ENCODE measurements at regions not wholly inside any gene's neighbourhood (a gene's known extent, or its start where the extent isn't known, plus 50 kb on each side); places are given as distances from the start of the nearest gene placed in this dataset.

DNA sequence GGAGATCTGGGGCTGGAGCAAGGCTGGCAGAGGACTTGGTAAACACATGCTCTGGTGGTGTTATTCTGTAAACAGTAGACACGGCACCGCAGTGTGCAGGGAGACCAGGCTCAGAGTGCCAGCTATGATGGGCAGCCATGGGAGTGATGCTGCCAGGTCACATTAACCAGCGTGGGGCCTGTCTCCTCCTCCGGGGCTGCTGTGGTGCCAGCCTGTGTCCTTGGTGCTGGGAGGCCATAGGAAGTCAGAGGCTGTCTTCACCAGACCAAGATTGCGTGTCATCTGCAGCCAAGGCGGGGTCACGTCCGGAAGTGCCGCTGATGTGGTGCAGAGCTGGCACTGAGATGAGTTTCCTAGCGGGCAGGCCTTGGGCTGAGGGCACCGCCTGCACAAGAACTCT lies 236.0 kb downstream of the GLRX3 start:
- H3K4me1 ChIP-seq (ENCODE audit: control extremely low read depth in 1 of 4, control insufficient read depth in 4 of 4, insufficient read depth in 4 of 4, low read length in 3 of 4) = no peaks in the 10 kb centered on the region
- no peak overlapping the region for H3K27ac ChIP-seq (ENCODE audit: insufficient read depth in 1 of 2, low read depth in 1 of 2, low read length in 2 of 2, poor library complexity in 1 of 2, severe bottlenecking in 2 of 2)
- peaks cover 0 to 3% (median 0%) of the 10 kb centered on the region in 5 experiments for H3K9me3 ChIP-seq (ENCODE audit: control extremely low read depth in 1 of 5, control insufficient read depth in 4 of 5, insufficient read depth in 2 of 5, low read depth in 1 of 5, low read length in 4 of 5)
- WGBS (ENCODE audit: insufficient coverage) = 97% methylated on average over 7 of the region's 11 CpGs
- CTCF ChIA-PET = no interaction called here
- H3K36me3 ChIP-seq (ENCODE audit: control insufficient read depth in 4 of 4, insufficient read depth in 4 of 4, low read length in 3 of 4) = no peaks in the 10 kb centered on the region
- POLR2A ChIA-PET = no interaction called here
- H3K4me3 ChIP-seq (ENCODE audit: control insufficient read depth in 1 of 7, extremely low read depth in 1 of 7, insufficient read depth in 4 of 7, low read depth in 2 of 7, low read length in 6 of 7) = no peak overlapping the region
- H3K27me3 ChIP-seq (replicated peaks in 2 of 5; ENCODE audit: control insufficient read depth in 4 of 5, insufficient read depth in 5 of 5, low read length in 4 of 5) = peaks cover 0 to 2% (median 0%) of the 10 kb centered on the region in 5 experiments
- DNase-seq = no peak

- ChIA-PET POLR2A (no interaction called here), CTCF (no interaction called here)
- no peak overlapping the region for H3K27ac ChIP-seq (ENCODE audit: insufficient read depth in 1 of 2, low read depth in 1 of 2, low read length in 2 of 2, poor library complexity in 1 of 2, severe bottlenecking in 2 of 2)
- H3K4me1 ChIP-seq (ENCODE audit: control extremely low read depth in 1 of 4, control insufficient read depth in 4 of 4, insufficient read depth in 4 of 4, low read length in 3 of 4) = no peaks in the 10 kb centered on the region
- H3K27me3 ChIP-seq (replicated peaks in 2 of 5; ENCODE audit: control insufficient read depth in 4 of 5, insufficient read depth in 5 of 5, low read length in 4 of 5) = peaks cover 0 to under 1% (median 0%) of the 10 kb centered on the region in 5 experiments
- no peak for DNase-seq
- H3K4me3 ChIP-seq (ENCODE audit: control insufficient read depth in 1 of 7, extremely low read depth in 1 of 7, insufficient read depth in 4 of 7, low read depth in 2 of 7, low read length in 6 of 7) = no peak overlapping the region
- H3K9me3 ChIP-seq (ENCODE audit: control extremely low read depth in 1 of 5, control insufficient read depth in 4 of 5, insufficient read depth in 2 of 5, low read depth in 1 of 5, low read length in 4 of 5) = peaks cover 0 to 3% (median 0%) of the 10 kb centered on the region in 5 experiments
- H3K36me3 ChIP-seq (ENCODE audit: control insufficient read depth in 4 of 4, insufficient read depth in 4 of 4, low read length in 3 of 4) = no peaks in the 10 kb centered on the region
- WGBS (ENCODE audit: insufficient coverage) = 100% methylated on average over 3 of the region's 9 CpGs
Measured at GRCh38 chr10:130372866-130373265, 236.7 kb downstream of the GLRX3 start.

DNA sequence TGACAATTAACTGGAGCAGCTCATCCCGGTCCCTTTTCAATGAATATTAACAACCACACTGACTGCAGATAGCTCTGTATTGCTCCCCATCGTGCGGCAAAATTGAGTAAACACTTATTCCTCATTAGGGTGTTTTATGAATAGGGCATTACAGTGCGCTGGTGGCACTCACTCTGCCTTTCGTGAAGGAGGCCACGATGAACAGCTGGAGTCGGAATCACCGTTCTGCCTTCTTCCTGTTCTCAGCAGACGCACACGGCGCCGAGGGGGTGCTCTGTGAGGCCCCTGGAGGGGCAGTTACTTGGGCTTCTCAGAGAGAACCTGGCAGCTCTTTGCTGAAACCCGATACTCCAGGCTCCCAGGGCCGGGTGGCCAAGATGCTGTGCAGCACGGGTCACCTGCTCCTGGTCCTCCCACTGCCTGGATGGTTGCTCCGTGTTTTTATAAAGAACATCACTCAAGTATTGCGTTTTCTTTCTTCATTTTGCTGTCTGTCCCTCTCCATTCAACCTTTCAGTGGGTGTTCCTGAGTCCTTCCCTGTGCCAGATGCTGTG lies 241.9 kb downstream of the GLRX3 start:
- Histone ChIP-seq H3K4me1 (ENCODE audit: control extremely low read depth in 1 of 4, control insufficient read depth in 4 of 4, insufficient read depth in 4 of 4, low read length in 3 of 4) (no peaks in the 10 kb centered on the region), H3K27me3 (replicated peaks in 2 of 5; ENCODE audit: control insufficient read depth in 4 of 5, insufficient read depth in 5 of 5, low read length in 4 of 5) (no peaks in the 10 kb centered on the region), H3K36me3 (ENCODE audit: control insufficient read depth in 4 of 4, insufficient read depth in 4 of 4, low read length in 3 of 4) (no peaks in the 10 kb centered on the region), H3K4me3 (ENCODE audit: control insufficient read depth in 1 of 7, extremely low read depth in 1 of 7, insufficient read depth in 4 of 7, low read depth in 2 of 7, low read length in 6 of 7) (no peak overlapping the region), H3K9me3 (ENCODE audit: control extremely low read depth in 1 of 5, control insufficient read depth in 4 of 5, insufficient read depth in 2 of 5, low read depth in 1 of 5, low read length in 4 of 5) (peaks cover 0 to 5% (median 0%) of the 10 kb centered on the region in 5 experiments), H3K27ac (ENCODE audit: insufficient read depth in 1 of 2, low read depth in 1 of 2, low read length in 2 of 2, poor library complexity in 1 of 2, severe bottlenecking in 2 of 2) (no peak overlapping the region)
- POLR2A ChIA-PET = no interaction called here
- CTCF ChIA-PET = no interaction called here
- WGBS (ENCODE audit: insufficient coverage) = 81% methylated on average over 17 of the region's 17 CpGs
- no peak for DNase-seq

GRCh38 chr10:130378556-130379400 lies 242.6 kb downstream of the GLRX3 start:
- Histone ChIP-seq H3K4me1 (ENCODE audit: control extremely low read depth in 1 of 4, control insufficient read depth in 4 of 4, insufficient read depth in 4 of 4, low read length in 3 of 4) (no peaks in the 10 kb centered on the region), H3K4me3 (ENCODE audit: control insufficient read depth in 1 of 7, extremely low read depth in 1 of 7, insufficient read depth in 4 of 7, low read depth in 2 of 7, low read length in 6 of 7) (no peak overlapping the region), H3K27ac (ENCODE audit: insufficient read depth in 1 of 2, low read depth in 1 of 2, low read length in 2 of 2, poor library complexity in 1 of 2, severe bottlenecking in 2 of 2) (no peak overlapping the region), H3K27me3 (replicated peaks in 2 of 5; ENCODE audit: control insufficient read depth in 4 of 5, insufficient read depth in 5 of 5, low read length in 4 of 5) (no peaks in the 10 kb centered on the region), H3K36me3 (ENCODE audit: control insufficient read depth in 4 of 4, insufficient read depth in 4 of 4, low read length in 3 of 4) (no peaks in the 10 kb centered on the region), H3K9me3 (ENCODE audit: control extremely low read depth in 1 of 5, control insufficient read depth in 4 of 5, insufficient read depth in 2 of 5, low read depth in 1 of 5, low read length in 4 of 5) (peaks cover 0 to 5% (median 0%) of the 10 kb centered on the region in 5 experiments)
- DNase-seq = no peak
- WGBS (ENCODE audit: insufficient coverage) = 59% methylated on average over 14 of the region's 15 CpGs
- POLR2A ChIA-PET = no interaction called here
- CTCF ChIA-PET = no interaction called here

DNA sequence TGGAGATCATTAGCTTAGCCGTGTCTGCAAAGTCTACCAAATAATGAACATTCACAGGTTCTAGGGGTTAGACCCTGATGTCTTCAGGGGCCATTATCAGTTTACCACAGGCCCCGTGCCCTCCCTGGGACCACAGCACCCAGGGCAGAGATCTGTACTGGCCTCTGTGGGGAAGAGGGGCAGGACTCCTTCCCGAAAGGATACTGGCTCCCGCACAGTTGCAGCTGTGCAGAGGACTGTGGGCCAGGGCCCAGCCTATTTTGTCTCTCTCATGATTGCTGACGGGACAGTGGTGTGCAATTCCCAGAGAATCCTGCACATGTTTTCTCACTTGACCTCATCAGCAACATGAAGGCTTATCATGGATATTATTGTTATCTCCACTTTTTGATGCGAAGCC lies 243.9 kb downstream of the GLRX3 start:
- Histone ChIP-seq H3K27ac (ENCODE audit: insufficient read depth in 1 of 2, low read depth in 1 of 2, low read length in 2 of 2, poor library complexity in 1 of 2, severe bottlenecking in 2 of 2) (no peak overlapping the region), H3K36me3 (ENCODE audit: control insufficient read depth in 4 of 4, insufficient read depth in 4 of 4, low read length in 3 of 4) (no peaks in the 10 kb centered on the region), H3K27me3 (replicated peaks in 2 of 5; ENCODE audit: control insufficient read depth in 4 of 5, insufficient read depth in 5 of 5, low read length in 4 of 5) (no peaks in the 10 kb centered on the region), H3K4me3 (ENCODE audit: control insufficient read depth in 1 of 7, extremely low read depth in 1 of 7, insufficient read depth in 4 of 7, low read depth in 2 of 7, low read length in 6 of 7) (no peak overlapping the region), H3K4me1 (ENCODE audit: control extremely low read depth in 1 of 4, control insufficient read depth in 4 of 4, insufficient read depth in 4 of 4, low read length in 3 of 4) (no peaks in the 10 kb centered on the region), H3K9me3 (ENCODE audit: control extremely low read depth in 1 of 5, control insufficient read depth in 4 of 5, insufficient read depth in 2 of 5, low read depth in 1 of 5, low read length in 4 of 5) (peaks cover 0 to 5% (median 0%) of the 10 kb centered on the region in 5 experiments)
- DNase-seq = no peak
- ChIA-PET POLR2A (no interaction called here), CTCF (no interaction called here)
- WGBS (ENCODE audit: insufficient coverage) = 88% methylated on average over 5 of the region's 6 CpGs

DNA sequence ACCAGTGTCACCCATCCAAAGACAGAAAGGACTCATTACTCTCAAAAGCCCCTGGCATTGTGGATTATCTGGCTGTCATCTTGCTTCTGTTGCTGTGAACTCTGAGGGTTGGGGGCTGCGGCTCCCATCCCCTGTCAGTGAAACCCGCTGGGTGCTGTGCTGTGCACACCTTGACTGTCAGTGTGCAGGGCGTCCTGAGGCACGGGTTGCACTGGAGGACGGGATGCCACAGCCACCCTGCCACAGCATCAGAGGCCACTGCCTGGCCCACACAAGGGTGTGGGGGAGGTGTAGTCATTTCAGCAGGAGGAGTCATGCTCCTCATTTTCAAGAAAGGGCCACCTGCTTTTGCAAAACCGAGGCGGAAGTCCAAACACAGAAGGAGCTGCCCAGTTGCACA lies 245.8 kb downstream of the GLRX3 start:
- WGBS (ENCODE audit: insufficient coverage) = 95% methylated on average over 7 of the region's 7 CpGs
- DNase-seq = no peak
- H3K9me3 ChIP-seq (ENCODE audit: control extremely low read depth in 1 of 5, control insufficient read depth in 4 of 5, insufficient read depth in 2 of 5, low read depth in 1 of 5, low read length in 4 of 5) = peaks cover 0 to 3% (median 0%) of the 10 kb centered on the region in 5 experiments
- POLR2A ChIA-PET = no interaction called here
- H3K4me3 ChIP-seq (ENCODE audit: control insufficient read depth in 1 of 7, extremely low read depth in 1 of 7, insufficient read depth in 4 of 7, low read depth in 2 of 7, low read length in 6 of 7) = no peak overlapping the region
- no peaks in the 10 kb centered on the region for H3K4me1 ChIP-seq (ENCODE audit: control extremely low read depth in 1 of 4, control insufficient read depth in 4 of 4, insufficient read depth in 4 of 4, low read length in 3 of 4)
- no peaks in the 10 kb centered on the region for H3K36me3 ChIP-seq (ENCODE audit: control insufficient read depth in 4 of 4, insufficient read depth in 4 of 4, low read length in 3 of 4)
- H3K27ac ChIP-seq (ENCODE audit: insufficient read depth in 1 of 2, low read depth in 1 of 2, low read length in 2 of 2, poor library complexity in 1 of 2, severe bottlenecking in 2 of 2) = no peak overlapping the region
- no peaks in the 10 kb centered on the region for H3K27me3 ChIP-seq (replicated peaks in 2 of 5; ENCODE audit: control insufficient read depth in 4 of 5, insufficient read depth in 5 of 5, low read length in 4 of 5)
- CTCF ChIA-PET = no interaction called here

DNA sequence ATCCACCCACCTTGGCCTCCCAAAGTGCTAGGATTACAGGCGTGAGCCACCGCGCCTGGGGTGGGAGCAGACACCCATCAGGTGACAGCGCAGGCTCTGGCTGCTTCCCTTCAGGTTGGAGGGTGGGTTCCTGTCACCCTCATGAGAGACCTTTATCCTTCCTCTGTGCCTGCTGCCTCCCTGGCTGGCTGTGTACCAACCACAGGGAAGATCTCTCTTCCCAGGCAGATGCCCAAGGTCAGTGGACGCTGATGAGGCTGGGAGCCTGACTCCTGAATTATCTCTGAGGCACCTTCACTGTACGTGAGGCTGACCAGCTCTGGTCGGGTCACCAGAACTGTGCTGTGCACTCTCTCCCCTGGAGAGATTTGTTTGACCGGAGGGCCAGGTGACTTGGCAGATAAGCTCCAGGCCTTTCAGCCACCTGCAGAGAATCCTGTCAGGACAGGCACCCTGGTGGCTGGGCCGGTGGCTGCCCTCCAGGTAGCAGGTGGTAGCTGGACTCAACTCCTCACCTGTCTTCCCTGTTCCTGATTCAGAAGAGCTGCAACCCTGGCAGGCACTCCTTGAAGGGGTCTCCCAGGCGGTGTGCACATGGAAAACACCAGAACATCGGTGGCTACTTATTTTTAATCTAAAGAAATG lies 251.9 kb downstream of the GLRX3 start:
- POLR2A ChIA-PET = no interaction called here
- DNase-seq = no peak
- WGBS (ENCODE audit: insufficient coverage) = 97% methylated on average over 7 of the region's 11 CpGs
- CTCF ChIA-PET = no interaction called here
- Histone ChIP-seq H3K4me1 (ENCODE audit: control extremely low read depth in 1 of 4, control insufficient read depth in 4 of 4, insufficient read depth in 4 of 4, low read length in 3 of 4) (no peaks in the 10 kb centered on the region), H3K9me3 (ENCODE audit: control extremely low read depth in 1 of 5, control insufficient read depth in 4 of 5, insufficient read depth in 2 of 5, low read depth in 1 of 5, low read length in 4 of 5) (peaks cover 0 to 6% (median 3%) of the 10 kb centered on the region in 5 experiments), H3K27me3 (replicated peaks in 2 of 5; ENCODE audit: control insufficient read depth in 4 of 5, insufficient read depth in 5 of 5, low read length in 4 of 5) (no peaks in the 10 kb centered on the region), H3K36me3 (ENCODE audit: control insufficient read depth in 4 of 4, insufficient read depth in 4 of 4, low read length in 3 of 4) (no peaks in the 10 kb centered on the region), H3K27ac (ENCODE audit: insufficient read depth in 1 of 2, low read depth in 1 of 2, low read length in 2 of 2, poor library complexity in 1 of 2, severe bottlenecking in 2 of 2) (no peak overlapping the region), H3K4me3 (ENCODE audit: control insufficient read depth in 1 of 7, extremely low read depth in 1 of 7, insufficient read depth in 4 of 7, low read depth in 2 of 7, low read length in 6 of 7) (no peak overlapping the region)
